Daoy (cell line): ENCODE measurements at regions not wholly inside any gene's neighbourhood (a gene's known extent, or its start where the extent isn't known, plus 50 kb on each side); places are given as distances from the start of the nearest gene placed in this dataset.
"Not testable (repeated sequence)": the region's sequence is repeated elsewhere in the genome, so short reads cannot be mapped to it uniquely, and the experiment has no call there.

Experiments used
- DNase-seq: peaks from one replicate; pipeline ENCODE4 v3.0.0-alpha.2; 2015; ENCODE audit warnings: low read depth

DNA sequence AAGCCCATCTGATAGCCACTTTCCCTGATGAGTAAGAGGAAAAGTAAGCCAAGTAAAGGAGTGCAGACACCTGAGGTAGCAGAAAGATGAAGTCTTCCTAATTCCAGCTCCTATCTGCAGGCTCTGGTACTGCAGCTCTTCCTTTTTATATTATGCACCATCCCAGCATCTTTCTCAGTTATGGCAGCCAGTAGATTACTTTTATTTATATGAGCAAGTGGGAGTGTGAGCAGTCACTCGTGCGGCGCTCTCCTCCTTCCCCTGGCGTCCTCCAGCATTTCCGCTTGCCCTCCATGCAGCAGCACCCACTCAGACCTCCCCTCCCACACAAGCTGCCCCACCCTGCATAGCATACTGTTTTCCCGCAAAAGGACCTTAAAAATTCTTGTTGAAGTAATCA lies 465.9 kb upstream of the DPPA4 start:
- DNase-seq, result no peak

DNA sequence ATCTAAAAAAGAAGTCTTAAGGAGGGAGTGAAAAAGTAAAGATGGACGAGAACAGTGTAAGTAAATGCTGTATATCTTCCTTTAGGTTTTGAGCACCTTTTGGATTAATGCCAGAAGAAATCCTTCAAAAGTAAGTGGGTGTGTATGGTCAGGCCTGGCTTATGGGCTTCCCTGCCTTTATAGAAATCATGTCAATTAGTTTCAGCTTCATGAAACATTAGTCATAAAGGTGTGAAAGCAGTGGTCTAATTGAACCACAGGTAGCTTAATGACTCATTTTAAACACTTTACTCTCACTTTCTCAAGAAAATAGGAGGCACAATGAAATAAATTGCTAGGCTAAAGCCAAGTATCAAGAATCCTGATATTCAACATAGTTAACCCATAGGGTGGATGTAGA lies 467.4 kb upstream of the DPPA4 start:
- no peak for DNase-seq

DNA sequence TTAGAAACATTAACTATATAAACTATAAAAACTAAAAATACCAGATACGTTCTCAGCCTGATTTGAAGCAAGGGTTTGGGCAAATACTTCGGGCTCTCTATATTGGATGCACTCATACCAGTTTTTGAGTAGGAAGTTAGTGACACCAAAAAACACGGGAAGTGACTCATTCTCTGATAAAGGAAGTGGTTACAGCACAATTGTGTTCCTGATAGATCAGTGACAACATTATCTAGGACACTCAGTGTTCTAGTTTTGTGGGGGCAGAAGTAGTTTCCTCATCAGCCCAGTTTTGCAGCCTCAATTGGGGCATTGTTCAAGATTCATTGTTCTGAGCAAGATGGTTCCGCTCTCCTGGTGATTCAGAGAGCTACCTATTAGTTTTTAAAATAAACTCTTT lies 469.6 kb upstream of the DPPA4 start:
- peak; percentile 3 for DNase-seq

DNA sequence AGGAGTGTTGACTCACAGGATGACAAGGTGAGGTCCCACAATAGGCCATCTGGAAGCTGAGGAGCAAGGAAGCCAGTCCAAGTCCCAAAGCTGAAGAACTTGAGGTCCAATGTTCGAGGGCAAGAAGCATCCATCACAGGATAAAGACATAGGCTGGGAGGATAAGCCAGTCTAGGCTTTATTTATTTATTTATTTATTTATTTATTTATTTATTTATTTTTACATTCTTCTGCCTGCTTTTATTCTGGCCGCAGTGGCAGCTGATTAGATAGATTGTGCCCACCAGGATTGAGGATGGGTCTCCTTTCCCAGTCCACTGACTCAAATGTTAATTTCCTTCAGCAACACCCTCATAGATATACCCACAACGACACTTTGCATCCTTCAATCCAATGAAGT lies 472.2 kb upstream of the DPPA4 start:
- no peak for DNase-seq

DNA sequence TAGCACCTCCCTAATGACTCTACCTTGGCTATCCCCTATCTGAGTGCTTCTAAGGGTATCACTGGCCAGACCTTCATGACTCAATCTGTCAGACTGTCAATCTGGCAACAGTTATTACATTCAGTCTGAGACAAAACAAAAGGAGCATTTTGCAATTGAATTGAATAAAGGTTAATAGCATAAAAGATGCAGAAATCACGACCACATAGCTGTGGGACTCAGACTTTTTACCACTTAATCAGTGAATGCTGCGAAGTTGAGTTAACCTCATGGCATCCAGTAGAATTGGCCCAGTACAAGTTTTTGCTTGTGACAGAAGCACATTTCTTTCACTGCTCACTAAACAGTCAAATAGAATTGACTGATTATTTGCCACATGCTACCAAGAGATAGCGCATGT lies 480.7 kb upstream of the DPPA4 start:
- no peak for DNase-seq

DNA sequence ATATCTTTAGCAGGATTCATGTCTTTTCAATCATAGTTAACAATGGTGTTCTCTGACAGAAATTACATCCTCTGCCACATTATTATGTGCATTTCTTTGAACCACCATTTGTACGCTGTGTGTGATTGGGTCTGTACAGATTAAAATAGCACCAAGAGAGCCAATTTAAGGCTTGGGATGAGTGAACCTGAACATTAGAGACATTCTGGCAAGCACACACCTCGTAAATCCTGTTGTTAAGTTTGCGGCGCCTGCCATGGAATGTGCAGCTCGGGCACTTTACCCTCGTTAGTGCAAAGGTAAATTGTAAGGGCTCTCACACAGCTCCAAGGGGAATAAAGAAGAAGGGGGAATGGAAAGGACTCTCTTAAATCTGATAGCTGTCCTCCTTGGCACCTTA lies 482.4 kb upstream of the DPPA4 start:
- no peak for DNase-seq

DNA sequence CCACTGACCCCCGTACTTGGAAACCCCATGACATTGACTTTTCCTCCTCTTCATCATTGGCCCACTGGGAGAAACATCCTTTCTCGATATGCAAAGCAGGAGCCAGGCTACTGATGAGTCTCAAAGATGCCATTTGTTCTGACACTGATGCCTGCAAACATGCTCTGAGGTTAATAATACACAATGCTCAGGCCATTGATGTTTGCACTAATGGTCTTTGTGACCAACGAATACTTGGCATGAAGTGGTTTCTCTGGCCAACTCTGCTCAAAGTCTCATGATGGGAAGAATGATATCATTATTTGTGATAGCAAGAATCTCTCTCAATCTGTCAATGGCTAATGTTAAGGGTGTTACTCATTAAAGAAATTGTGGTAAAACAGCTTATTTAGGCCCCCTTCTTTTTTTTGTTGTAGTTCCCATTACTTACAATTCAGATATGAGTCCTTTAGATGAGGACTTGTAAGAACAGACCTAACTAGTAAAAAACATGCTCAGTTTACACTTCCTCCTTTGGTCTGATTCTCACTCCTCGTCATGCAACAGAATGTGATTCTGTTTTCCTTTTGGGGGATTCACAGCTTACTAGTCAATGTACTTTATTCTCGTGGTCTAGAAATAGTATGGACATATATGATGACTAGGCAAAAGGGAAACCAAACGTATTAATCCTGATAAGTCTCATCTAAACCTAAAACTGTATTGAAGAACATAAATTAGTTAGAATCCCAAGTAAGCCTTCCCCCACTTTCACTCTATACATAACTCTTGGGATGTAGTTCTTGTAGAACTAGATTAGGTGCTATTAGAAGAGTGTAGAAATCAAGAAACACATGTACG lies 488.8 kb upstream of the DPPA4 start:
- DNase-seq, result no peak

DNA sequence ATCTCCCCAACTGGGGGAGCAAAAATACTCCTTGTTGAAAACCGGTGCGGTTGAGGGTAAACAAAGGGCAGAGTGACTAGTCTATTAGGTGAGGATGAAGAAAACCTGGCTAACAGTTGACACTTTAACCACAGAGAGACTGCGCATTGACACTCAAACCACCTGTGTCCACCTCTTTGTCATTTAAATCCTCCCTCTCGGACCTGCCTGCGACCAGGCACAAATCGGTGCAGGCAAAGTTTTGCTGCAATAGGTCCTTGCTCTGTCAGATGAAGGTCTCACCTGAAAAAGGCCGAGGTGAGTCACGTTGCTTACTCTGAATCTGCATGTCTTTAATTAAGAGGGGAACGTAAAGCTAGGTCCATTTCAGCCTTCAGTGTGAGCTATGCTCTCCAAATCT lies 494.1 kb upstream of the DPPA4 start:
- DNase-seq, result no peak

DNA sequence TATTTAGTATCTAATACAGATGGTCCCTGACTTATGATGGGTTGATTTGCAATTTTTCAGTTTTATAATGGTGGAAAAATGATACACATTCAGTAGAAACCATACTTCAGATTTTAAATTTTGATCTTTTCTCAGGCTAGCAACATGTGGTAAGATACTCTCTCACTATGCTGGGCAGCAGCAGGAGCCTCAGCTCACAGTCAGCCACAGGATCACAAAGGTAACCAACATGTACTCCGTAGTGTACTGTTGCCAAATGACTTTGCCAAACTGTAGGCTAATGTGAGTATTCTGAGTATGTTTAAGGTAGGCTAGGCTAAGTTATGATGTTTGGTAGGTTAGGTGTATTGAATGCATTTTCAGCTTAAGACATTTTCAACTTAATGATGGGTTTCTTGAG lies 498.6 kb upstream of the DPPA4 start:
- no peak for DNase-seq

DNA sequence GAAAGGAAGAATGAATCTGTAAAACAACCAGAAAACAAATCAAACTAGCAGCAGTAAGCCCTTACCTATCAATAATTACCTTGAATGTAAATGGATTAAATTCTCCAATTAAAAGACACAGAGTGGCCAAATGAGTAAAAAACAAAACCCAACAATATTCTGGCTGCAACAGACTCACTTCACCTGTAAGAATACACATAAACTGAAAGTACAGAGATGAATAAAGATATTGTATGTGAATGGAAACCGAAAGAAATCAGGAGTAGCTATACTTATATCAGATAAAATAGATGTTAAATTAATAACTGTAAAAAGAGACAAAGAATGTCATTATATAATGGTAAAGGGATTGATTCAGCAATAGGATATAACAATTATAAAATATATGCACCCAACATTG lies 514.5 kb upstream of the DPPA4 start:
- no peak for DNase-seq

DNA sequence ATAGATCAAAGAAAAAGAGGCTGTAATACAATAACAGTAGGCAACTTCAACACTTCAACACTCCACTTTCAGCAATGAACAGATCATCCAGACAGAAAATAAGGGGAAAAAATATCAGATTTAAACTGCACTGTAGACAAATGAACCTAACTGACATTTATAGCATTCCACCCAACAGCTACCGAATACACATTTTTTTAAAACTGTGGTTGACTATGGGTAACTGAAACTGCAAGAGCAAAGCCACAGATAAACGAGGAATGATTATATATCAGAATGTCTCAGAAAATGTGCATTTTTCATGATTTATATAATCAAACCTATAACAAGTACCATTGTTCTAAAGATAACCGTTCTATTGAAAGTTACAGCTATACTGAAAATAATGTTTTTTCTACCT lies 514.9 kb upstream of the DPPA4 start:
- DNase-seq, result no peak

DNA sequence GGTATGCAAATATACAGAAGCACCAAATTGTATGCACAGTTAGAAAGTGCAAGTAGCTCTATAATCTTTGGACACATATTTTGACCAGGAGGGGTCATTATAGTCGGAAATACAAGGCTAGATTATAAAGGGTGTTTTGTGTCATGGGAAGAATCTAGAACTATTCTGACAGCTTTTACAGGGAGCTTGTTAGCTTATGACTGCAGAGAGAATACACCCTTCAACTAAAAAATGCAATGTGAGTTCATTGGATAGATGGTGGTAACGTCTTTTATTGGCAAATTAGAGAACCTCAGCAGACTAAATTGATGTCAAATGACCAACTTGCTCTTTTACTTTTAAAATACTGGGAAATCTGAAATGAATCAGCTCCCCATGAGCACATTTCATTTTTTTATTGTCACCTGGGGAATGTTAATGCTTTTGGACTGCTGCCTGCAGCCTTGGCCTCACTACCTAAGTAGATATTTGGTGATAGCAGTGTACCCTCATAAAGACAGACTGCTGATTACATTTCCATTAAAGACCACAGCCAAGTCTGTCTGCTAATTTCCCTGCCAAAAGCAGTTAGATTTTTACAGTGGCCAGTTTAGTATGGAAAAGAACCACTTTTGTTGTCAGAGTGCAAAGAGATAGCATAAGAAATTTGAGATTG lies 515.9 kb upstream of the DPPA4 start:
- DNase-seq, result no peak

DNA sequence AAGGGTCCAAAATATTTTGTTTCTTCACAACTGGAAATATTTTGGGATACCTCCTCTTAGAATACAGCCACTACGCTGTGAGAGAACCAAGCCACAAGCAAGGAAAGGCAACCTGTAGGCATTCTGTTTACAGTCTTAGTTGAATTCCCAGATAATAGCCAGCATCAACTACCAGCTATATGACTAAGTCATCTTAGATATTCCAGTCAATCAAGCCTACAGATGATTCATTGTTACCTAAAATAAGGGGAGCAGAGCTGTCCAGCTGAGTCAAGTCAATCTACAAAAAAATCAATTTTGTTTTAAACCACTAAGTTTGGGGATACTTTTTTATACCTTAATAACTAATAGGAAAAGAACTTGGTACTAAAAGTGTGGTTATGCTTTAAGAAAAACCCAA lies 526.4 kb upstream of the DPPA4 start:
- DNase-seq, result no peak

DNA sequence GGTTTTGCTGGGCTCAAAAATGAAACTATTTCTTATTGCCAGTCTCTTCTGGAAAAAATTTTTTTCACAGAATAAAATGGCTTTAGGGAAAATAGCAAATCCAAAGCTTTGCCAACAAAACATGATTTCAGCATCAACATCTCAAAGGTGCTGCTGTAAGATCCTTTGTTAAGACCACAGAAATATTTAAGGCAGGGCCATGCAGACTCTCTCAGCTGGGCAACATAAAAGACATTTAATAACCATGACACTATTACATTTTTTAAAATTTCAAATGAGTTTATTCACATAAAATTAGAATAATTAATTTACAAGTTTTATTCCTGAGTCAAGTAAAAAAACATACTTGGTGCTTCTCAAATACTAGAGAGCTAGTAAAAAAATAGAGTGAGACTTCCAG lies 527.1 kb upstream of the DPPA4 start:
- no peak for DNase-seq

DNA sequence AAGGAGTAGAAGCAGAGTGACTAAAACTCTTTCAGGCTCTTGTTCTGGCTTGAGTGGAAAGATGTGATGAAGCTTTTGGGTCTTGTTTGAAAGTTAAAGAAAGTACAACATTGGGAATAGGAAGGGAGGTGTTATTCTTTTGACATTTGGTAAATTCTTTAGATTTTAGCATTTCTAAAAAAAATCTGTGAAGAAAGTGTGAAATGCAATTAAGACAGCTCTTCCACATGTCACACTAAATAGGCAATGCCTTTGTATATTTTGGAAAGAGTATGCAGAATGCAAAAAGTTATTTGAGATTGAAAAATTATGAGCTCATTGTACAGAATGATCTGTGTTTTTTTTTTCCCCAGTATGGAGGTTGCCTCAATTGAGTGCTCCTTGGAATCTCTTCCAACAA lies 532.2 kb upstream of the DPPA4 start:
- no peak for DNase-seq

DNA sequence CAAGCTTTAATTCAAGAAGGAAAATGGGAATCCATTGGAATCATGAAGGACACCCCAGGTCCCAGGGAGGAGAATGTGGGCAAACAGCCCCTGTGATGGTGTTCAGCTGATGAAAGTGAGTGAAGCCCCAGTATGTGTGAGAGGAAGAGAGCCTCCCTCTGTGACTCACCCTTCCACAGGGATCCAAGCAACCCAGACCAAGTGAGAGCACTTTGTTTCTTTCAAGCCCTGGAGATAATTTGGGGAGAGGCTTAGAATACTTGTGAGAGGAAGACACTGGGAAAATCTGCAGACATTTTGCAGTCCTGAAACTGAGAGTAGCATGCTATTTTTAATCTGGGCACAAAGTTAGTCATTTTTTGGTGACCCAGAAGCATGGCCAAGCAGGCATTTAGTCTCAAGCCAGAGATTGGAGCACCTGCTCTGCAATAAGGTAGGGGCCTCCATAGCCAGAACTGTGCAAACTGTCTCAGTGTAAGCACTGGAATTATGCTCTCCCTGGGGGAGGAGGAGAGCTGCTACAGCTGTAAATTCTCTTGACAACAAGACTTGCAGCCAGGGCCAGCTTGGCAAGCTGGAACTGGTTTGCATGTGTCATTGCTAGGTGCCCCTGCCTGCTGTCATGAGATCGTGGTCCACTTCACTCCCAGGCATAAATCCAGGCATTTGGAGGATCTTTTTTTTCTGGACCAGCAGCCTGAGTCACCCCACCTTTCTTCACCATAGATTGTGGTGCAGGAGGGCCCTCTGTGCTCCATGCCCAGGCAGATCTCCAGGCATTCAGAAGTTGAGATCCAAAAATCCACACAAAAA lies 537.8 kb upstream of the DPPA4 start:
- no peak for DNase-seq

DNA sequence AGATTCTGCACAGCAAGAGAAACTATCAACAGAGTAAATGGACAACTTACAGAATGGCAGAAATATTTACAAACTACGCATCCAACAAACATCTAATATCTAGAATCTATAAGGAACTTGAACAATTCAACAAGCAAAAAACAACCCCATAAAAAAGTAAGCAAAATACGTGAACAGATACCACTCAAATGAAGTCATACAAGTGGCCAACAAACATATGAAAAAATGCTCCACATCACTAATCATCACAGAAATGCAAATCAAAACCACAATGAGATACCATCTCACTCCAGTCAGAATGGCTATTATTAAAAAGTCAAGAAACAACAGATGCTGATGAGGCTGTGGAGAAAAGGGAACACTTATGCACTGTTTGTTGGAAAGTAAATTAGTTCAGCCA lies 540.3 kb upstream of the DPPA4 start:
- DNase-seq, result not testable (repeated sequence)

DNA sequence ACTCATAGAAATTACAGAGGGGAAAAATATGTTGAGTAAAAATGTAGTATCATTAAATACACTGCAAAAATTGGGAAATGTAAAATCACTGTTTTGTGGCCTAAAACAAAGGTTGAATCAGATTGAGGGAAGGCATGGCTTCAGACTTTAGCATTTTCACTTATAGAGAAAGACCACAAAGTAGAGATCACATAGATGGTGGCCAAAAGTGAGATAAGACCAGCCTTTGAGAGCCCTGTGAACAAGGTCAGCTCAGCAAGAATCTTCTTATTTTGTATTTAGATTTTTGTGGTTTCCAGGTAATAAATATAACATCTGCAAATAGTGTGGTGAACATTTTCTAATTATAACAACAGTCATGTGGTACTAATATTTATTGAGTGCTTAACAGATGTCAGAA lies 544.8 kb upstream of the DPPA4 start:
- no peak for DNase-seq

DNA sequence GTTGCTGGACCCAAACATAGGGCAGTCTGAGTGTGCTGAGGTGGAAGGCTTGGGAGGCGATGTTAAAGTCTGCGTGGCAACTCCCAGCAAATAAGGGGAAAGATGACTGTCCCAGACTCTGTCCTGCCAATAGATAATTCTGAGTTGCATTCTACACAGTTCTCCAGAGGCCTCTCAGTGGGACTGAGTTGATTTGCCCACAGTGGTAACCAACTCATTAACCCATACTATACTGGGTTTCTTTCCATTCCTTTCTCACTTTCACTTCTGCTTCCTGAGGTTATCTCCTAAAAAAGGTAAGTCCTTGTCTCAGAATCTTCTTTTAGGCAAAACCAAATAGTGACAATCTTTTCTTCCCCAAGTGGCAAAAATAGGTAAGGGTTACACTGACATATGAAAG lies 549.9 kb upstream of the DPPA4 start:
- no peak for DNase-seq

DNA sequence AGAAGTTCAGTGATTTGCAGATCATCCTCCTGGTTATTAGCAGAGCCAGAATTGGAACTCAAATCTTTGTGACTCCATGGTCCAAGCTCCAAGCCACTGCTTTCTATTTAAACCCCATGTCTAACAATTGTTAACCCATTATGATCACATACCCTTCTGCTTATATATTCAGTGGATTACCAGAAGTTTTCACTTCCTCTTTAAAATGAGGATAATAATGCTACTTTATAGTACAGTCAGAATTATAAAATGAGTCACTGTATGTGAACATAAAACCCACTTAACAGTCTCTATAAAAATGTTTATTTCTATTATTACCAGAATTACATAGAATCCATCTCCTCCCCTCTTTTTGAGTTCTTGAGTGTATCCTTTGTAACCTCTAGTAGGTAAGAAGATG lies 550.7 kb upstream of the DPPA4 start:
- no peak for DNase-seq

DNA sequence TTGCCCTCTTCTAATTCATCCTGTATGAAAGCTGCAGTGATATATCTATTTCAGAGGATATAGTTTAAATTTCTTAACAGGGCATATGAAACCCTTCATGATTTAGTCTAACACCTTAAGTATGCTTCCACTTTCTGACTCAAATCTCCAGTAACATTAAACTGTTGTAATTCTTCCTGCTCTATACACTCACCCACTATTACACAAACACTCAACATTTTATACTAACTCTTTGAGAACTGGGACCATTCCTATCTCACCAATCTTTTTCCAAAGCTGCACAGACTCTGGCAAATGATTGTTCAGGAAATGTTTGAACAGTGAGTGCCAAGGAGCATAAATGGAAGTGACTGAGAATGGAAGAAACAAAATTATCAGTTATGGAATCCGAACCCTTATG lies 560.4 kb upstream of the DPPA4 start:
- DNase-seq, result no peak

DNA sequence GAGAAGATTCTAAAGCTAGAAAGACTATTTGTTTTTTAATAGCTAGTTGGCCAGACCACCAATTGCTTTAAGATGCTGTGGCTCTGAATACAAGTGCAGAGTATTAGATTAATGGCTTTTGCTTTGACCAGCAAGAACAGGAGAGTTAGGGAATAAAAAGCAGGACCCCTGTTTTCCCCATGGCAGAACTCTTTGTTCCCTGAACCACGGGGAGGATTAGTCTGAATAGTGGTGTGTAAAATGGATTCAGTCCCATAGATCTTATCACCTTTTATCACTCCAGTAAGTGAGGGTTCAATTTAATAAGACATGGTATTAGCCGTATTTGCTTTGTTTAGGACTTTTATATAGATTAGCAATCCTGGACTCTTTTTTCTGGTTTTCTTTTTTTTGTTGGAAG lies 562.6 kb upstream of the DPPA4 start:
- DNase-seq, result no peak

DNA sequence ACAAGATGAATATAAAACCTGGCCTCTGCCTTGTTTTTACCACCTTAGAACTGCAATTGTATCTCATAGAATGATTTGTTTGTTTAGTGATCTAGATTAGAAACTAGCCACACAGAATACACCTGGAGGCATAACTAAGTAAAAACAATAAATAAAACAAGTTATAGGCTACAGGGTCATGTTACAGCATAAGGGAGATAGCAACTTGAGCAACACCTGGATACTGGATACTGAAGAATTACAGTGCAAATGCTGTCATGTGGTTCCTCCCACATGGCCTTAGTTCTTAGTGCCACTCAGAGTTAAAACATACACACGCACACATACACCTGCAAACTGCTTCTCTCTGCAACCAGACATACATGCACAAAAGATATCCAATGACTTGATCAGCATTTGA lies 563.4 kb upstream of the DPPA4 start:
- no peak for DNase-seq
